ENCODE measurements at regions not wholly inside any gene's neighbourhood (a gene's known extent, or its start where the extent isn't known, plus 50 kb on each side); places are given as distances from the start of the nearest gene placed in this dataset.

DNA sequence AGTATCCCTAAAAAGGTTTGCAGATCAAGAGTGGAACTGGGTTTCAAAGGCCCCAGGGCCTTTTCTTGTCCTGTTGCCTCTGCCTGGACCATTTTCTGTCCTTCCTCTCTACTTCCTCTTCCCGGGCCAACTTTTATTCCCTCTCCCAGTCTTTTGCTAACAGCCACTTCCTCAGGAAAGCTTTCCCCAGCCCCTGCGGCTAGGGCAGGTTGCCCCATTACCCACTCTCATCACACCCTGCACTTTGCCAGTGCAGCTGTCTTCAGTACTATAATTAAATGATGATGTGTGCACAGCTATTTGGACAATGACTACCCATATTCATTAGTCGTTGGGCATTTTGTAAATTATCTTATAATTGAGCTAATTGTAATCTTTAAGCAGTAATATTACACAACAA is 150.5 kb upstream of the THBS1 start:
- DNase-seq (ENCODE audit: extremely low read depth, low read depth, low spot score): no peak

DNA sequence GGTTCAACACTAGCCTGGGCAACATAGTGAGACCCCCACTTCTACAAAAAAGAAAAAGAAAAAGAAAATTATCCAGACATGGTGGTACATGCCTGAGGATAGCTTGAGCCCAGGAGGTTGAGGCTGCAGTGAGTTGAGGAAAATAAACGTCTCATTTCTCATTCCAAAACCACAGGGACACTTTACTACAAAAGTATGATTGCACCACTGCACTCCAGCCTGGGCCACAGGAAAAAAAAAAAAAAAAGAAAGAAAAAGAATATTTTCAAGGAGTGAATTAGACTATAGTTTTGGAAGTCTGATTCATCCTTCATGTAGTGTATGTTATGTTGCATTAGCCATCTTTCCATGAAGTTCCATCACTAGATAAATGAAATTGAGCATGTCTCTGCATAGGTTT is 149.5 kb upstream of the THBS1 start:
- DNase-seq (ENCODE audit: extremely low read depth, low read depth, low spot score): no peak

DNA sequence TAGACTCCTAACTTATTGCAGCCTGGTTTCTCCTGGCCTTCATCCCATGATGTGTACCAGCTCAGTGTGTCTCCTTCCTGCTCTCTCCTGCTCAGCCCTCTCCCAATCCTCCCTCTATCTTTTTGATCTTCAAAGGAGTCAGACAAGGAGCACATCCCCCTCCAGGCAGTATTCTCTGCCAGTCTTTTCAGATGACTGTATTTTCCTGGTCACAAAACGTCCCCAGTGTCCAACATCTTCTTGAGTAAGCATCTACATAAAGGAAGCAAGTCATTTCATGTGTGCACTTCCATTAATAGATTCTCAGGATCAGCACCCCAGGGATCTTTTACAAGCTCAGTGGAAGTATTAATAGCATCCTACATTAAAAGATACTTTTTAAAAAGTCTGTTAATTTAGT is 148.9 kb upstream of the THBS1 start:
- no peak for DNase-seq (ENCODE audit: extremely low read depth, low read depth, low spot score)

DNA sequence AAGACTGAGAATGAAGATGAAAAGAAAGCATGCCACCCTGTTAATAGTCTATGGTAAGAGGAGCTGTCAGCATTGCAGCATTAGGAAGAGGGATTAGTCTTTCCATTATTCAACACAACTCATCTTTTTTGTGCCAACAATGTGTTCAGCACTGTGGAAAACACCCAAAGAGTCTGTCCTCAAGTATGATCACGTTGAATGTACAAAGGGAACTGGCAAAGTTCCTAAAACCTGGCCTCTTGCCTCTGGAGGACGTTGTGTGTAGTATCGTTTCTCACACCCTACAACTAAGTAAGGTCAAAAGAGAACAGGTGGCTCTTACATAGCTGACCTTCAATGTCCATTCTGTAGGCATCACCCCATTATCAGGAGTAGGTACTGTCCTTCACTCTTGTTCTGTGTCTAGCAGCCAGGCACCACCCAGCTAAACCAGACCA is 147.9 kb upstream of the THBS1 start:
- DNase-seq (ENCODE audit: extremely low read depth, low read depth, low spot score): no peak

DNA sequence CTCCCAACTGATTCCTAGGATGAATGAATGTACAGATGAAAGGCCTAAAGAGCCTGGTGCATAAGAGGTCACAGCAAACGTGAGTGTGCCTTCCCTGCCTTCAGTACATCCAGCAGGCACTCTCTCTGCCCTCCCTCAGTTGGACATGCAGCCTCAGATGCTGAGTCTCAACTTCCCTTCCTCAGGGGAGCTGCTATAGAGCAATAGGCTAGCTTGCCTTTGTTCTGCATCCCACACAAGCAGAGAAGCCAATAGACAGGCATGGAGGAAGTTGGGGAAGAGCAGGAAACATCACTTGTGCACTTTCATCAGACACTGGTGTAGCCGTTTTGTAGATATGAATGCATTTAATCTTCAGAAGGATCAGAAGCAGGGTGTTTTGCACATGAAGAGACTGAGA is 147.5 kb upstream of the THBS1 start:
- no peak for DNase-seq (ENCODE audit: extremely low read depth, low read depth, low spot score)

DNA sequence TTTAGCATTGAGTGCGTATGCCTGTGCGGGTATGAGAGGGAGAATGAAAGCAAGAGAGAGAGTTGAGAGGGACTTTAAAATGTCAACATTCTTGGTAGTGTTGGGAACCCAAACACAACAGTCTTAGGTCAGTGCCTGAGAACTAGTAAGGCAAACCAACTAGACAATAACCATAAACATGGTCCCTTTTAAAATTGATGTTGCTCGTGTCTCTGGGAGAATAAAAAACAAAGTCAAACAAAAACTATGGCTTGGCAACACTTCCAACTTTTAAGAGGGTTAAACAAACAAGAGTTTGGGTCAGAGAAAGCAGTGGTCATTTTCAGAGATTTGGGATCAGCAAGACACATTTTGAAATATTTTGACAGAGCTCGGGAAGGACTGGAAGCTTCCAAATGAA is 146.7 kb upstream of the THBS1 start:
- no peak for DNase-seq (ENCODE audit: extremely low read depth, low read depth, low spot score)

DNA sequence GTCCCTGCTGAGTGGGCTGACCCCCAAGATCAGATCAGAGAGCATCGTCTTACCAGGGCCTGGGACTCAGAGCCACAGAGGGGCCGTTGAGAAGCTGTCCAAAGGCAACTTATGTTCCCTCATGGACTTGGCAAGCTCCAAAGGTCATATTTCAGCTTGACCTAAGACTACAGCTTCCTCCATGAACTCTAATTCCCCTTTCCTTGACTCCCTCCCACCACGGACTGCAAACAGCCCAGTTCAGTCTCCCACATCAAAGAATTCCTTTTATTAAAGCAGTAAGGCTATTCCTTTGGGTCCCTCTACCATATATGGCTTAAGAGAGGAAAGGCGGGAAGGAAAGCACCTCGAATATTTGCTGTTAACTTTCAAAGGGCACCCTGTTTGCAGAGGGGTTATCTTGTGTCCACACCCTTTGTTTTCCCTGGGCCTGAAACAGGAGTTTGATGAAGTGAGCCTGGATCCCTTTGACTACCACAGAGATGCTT is 146.1 kb upstream of the THBS1 start:
- DNase-seq (ENCODE audit: extremely low read depth, low read depth, low spot score): no peak

DNA sequence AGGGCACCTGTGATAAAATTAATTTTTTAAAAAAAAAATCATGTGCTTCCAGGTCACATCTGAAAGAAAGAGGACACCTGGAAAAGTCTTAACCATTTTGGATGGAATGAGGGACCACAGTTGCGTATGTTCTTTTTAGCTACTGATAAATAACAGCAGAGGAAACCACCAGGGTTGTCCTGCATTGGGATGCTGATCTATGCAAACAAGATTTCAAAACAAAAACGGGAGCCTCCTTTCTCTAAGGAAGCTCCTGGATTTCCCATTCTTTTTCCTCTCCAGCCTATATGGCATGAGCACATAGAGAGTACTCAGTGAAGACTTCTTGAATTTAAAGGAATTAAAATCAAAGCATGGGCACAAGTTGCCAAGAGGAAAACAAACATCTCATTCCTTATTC is 145.6 kb upstream of the THBS1 start:
- DNase-seq (ENCODE audit: extremely low read depth, low read depth, low spot score): no peak

DNA sequence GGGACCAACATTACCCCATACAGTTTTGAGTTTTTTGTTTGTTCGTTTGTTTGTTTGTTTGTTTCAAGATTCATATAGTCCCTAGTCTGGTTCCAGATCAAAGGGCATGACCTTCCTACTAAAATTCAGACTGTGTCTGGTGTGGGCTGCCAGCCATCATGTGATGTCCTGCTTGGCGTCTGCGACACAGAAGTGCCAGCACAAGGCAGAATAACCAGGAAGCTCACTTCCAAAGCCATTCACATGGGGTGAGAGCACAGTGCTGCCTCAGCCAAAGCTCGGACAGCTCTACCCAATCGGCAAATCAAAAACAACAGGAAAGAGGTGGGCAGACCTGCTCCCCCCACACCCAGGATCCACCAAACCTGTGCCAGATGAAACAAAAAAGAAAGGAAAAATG is 142.6 kb upstream of the THBS1 start:
- DNase-seq (ENCODE audit: extremely low read depth, low read depth, low spot score): no peak

DNA sequence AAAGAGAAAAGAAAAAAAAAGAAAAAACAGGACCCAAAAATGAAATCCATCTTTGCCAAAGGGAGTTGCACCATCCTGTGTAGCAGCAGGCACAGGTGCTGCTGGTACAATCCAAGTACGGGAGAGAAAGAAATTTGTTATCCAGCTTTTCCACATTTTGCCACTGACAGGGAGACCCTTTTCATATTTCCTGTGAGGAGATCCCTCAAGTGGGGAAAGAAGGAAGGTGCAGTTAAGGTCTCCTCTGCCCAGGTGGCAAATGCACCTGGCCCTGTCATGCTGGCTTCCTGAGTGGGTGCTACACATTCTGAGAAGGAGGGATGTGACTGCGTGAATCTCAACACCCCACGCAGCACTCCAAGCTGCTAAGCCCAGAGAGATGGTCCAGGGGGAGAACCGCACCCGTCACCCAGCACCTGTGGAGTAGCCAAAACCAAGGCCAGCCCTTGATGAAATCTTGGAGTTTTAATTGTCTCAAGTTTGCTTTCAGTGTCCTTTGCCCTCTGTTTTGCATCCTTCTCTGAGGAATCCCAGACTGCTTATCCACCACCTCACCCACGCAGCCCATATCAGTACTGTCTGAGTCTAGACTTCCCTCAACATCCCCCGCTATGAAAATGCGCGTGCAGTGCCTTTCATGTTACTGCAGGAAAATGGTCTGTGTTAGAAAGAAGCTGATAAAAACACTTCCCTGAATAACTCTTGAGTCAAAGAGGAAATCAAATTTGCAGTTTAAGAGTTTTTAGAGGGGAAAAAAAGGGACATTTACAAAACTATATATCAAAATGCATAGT is 141.9 kb upstream of the THBS1 start:
- DNase-seq (ENCODE audit: extremely low read depth, low read depth, low spot score): no peak

DNA sequence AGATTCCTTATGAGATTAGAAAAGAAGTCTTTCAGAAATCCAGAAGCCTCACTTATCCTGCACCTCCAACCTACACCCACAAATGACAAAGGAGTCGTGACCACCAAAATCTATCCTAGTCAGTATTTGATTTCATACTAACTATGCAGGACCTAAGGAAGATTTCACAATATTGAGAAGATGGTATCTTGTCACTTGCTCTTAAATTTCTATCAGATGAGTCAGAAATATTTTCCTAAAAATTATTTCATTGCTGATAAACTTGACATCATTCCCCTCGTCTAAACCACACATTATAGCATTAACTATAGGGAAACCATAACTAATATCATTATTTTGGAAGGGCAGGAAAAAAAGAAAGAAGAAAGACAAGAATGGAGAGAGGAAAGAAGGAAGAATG is 138.0 kb upstream of the THBS1 start:
- no peak for DNase-seq (ENCODE audit: extremely low read depth, low read depth, low spot score)

DNA sequence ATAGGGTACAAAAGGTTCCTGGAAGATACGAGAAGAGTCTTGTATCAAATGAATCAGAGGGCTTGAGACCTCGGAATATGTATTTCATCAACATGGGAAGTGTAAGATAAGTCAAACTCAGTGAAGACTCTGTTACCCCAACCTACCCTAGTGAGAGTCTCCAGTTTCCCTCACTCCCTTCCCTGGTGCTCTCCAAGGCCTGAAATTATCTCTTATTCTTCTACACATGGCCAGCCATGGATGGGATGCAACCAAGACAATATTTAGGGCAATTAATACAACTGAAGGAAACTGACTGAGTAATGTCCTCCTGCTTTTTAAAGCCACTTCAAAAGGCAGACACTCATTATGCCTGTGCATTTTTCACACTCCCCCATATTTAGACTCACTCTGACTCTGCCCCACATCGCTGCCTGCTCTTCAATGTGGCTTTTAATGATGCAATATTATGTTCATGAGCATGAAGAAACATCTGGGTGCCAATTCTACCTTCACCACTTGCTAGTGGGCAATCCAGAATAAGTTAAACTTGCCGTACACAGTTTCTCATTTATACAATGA is 137.1 kb upstream of the THBS1 start:
- no peak for DNase-seq (ENCODE audit: extremely low read depth, low read depth, low spot score)

DNA sequence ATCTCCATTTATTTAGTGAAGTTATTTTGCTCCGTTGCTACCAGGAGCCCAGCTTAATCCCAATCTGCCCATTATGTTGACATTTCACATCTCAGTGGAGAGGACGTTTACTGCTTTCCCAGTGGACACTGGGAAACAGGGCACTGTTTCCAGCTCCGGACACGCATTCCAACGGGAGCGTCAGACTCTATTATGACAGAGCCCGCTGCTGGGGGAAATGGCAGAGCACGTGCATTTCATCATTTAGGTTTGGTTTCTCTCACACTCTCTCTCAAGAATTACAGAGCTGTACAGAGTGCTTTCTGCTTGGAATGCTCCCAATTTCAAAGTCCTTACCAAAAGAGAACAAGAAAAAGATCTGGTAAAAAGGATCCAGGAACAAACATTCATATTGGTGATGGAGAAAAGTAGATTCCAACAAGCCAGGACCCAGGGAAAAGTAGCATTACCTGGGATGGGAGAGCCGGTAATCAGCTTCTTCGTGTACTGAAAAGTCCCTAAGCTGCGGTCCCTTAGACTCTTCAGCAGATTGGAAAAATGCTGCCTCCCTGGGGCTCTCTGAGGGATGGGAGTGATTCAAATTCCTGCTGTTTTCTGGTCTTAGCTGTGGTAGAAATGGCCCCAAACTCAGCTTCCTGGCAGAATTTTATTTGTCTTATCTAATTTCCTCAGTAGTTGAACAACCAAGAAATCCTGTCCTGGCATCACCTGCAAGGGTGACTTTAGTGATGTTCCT is 136.0 kb upstream of the THBS1 start:
- DNase-seq (ENCODE audit: extremely low read depth, low read depth, low spot score): no peak

DNA sequence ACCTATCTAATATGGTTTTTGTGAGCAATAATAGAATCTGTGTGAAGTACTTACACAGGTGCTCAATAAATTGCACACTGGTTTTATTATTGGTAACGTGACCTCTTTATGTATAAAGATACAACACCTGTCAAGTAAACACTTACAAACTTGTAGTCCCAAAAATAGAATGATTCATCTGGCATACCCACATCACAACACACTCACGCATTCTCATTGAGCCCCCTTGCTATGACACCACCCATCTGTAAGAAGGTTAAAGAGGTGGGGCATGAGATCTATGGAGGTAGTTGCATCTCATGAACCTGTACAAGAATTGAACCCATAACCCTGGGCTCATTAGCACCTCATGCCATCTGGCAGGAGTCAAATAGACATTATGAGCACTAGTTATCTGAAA is 134.9 kb upstream of the THBS1 start:
- no peak for DNase-seq (ENCODE audit: extremely low read depth, low read depth, low spot score)

DNA sequence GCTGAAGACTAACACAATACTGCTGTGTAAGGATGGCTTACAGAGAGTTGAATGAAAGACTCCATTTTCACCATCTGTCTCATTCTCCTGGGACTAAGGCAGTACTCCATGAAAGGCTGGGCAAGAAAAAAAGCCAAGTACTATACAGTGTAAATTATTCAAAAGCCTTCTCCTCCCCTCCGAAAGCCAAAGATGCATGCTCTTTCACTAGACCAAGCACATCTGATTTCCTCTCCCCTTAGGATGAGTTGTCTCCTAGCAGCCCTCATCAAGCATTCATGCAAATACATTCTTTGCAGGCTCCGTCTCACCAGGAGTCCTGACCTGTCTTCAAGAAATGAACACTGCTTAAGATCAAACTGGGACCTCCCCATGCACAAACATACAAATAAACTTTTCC is 133.5 kb upstream of the THBS1 start:
- no peak for DNase-seq (ENCODE audit: extremely low read depth, low read depth, low spot score)

DNA sequence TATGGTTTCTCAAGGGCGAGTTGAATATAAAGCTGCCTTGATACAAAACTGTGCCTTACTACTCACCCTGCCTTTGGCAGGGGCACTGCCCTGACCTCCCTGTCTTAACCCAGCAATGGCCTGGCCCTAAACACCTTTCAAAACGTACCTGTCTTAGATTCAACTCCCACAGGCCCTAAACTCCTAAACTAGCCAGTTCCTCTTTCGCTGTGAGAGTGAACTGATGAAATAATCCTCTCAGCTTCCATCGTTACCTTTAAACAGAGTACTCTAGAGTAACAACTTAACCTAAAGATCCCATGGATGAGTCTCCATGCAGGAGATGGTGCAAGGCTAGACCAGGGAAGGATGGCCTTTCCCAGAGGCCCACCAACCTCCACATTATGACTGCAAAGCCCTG is 133.0 kb upstream of the THBS1 start:
- DNase-seq (ENCODE audit: extremely low read depth, low read depth, low spot score): no peak

DNA sequence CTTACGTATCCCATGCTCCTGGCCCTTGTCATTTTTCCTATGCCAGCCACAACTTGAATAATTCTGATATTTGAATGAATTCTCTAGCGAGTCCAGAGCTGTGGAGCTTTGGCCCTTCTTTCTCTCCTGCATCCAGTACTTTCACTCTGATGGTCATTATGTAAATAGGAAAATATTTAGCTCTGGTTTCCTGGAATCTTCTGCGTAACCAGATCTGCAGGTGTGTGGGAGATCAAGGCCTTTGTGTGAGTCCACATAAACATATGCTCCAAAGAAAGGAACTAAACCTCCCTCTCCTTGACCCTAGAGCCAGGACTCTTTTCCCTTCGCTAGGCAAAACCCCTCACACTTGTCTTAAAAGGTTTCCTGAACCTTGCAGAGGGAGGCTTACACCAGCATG is 132.5 kb upstream of the THBS1 start:
- no peak for DNase-seq (ENCODE audit: extremely low read depth, low read depth, low spot score)

DNA sequence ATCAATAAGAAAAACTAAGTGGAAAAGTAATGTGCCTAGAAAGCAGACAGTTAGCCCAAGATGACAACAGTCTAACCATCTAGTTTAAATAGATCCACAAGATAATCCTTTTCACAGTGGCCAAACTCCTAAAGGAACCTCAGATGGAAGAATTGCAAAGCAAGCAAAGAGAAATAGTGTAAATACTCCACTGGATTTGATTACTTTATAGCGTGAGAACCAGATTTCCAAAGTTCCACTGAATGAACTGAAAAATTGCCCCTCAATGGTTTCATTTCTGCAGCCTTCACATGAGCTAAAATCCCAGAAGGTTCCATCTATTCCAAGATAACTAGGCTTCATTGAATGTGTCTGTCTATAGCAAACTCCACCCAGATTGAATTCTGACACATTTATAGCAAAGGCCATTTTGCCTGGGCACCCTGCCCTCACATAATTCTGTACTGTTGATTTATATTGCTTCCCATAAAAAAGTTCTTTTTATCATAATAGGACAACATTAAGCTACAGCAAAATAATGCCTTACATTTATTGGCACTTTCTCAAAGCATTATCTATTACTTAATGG is 129.7 kb upstream of the THBS1 start:
- DNase-seq (ENCODE audit: extremely low read depth, low read depth, low spot score): no peak

DNA sequence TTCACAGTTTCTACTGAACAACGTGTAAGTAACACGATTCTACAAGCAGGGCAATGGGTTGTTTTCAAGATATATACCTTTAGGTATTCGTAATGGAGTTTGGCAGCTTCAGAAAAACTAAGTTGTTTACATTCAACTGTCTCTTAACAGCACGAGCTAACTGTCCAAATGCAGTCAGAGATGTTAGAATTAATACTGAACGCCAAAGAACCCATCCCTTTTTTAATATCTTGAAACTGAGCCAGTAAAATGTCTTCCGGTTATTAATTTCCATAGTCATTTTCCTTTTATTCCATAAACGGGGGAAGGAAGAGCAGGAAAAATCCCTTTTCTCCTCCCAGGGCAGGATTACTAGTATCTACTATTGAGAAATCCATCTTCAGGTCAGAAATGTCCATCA is 129.0 kb upstream of the THBS1 start:
- no peak for DNase-seq (ENCODE audit: extremely low read depth, low read depth, low spot score)

DNA sequence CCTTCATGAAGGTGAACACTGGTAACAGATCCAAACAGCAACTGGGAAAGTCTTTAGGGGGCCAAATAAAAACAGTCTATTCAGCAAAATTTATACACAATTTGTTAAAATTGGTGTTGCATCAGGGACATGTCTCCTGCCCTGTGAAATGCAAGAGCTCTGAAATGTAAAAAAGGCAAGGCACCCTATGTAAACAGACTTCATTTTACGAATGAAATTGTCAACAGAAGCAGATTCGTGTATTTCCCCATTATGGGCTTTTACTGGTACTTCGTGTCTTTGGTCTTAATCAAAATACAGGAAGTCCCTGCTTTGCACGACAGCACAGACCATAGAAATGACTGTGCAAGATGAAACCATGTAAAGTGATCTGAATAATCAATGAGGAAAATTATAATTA is 127.3 kb upstream of the THBS1 start:
- DNase-seq (ENCODE audit: extremely low read depth, low read depth, low spot score): no peak

DNA sequence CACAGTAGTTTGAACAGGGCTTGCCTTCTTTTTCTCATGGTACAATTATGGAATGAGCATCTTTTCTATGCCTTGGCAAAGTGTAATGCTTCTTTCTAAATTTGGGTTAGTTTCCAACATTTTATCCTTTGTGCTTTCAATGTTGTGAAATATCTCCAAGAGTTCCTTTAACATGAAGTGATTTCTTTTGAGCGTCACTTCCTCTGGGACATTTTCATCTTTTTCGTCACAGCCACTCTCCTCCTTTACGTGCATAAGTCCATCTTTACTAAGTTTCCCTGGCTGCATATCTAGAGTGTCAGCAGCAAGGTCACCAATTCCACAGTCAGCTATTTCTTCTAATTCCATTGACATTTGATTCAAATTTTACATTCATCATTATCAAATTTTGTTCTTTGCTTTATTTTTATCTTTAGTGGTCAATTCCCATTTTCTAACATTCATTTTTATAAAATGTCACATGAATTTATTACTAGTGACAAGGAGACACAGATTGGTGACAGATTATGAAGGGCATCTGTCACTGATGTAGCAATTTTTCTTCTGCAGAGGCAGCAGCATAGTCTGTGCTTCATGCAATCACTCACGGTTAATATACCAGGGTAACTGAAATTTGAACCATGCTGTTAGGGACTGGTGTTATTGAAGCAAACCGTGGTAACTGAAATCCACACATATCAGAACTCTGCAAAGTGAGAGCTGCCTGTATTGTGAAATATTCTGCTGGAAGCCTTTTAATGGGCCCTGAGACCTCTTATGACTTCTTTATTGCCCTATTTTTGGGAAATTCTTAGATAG is 126.5 kb upstream of the THBS1 start:
- no peak for DNase-seq (ENCODE audit: extremely low read depth, low read depth, low spot score)
